ENCODE measurements at regions not wholly inside any gene's neighbourhood (a gene's known extent, or its start where the extent isn't known, plus 50 kb on each side); places are given as distances from the start of the nearest gene placed in this dataset.
"Not testable (repeated sequence)": the region's sequence is repeated elsewhere in the genome, so short reads cannot be mapped to it uniquely, and the experiment has no call there.

- intact Hi-C loops (cut with micrococcal nuclease), result no loop called here
- no peak for DNase-seq (ENCODE audit: low spot score)
- Mint-ChIP-seq H3K4me3 (ENCODE audit: low read depth) (no peak overlapping the region), H3K4me1 (ENCODE audit: low read depth) (no peaks in the 10 kb centered on the region), H3K36me3 (ENCODE audit: low read depth) (no peaks in the 10 kb centered on the region), H3K9me3 (no peaks in the 10 kb centered on the region), H3K27me3 (ENCODE audit: low read depth) (no peaks in the 10 kb centered on the region), H3K27ac (no peak overlapping the region)
Observed at GRCh38 chr6:168808232-168808631, 367.2 kb downstream of the SMOC2 start.

- Mint-ChIP-seq H3K4me1 (ENCODE audit: low read depth) (no peaks in the 10 kb centered on the region), H3K27me3 (ENCODE audit: low read depth) (no peaks in the 10 kb centered on the region), H3K4me3 (ENCODE audit: low read depth) (no peak overlapping the region)
Observed at GRCh38 chr6:168804331-168804730, 363.3 kb downstream of the SMOC2 start.

GRCh38 chr6:168803874-168804273 is 362.9 kb downstream of the SMOC2 start:
- Mint-ChIP-seq H3K4me1 (ENCODE audit: low read depth) (no peaks in the 10 kb centered on the region), H3K9me3 (no peaks in the 10 kb centered on the region), H3K27me3 (ENCODE audit: low read depth) (no peaks in the 10 kb centered on the region), H3K27ac (no peak overlapping the region), H3K36me3 (ENCODE audit: low read depth) (no peaks in the 10 kb centered on the region), H3K4me3 (ENCODE audit: low read depth) (no peak overlapping the region)
- DNase-seq (ENCODE audit: low spot score), result no peak
- intact Hi-C loops (cut with micrococcal nuclease), result no loop called here

More at GRCh38 chr6:168804331-168804730, 363.3 kb downstream of the SMOC2 start:
- intact Hi-C loops (cut with micrococcal nuclease), result no loop called here
- H3K36me3 Mint-ChIP-seq (ENCODE audit: low read depth), result no peaks in the 10 kb centered on the region
- H3K27ac Mint-ChIP-seq, result no peak overlapping the region
- no peaks in the 10 kb centered on the region for H3K9me3 Mint-ChIP-seq
- no peak for DNase-seq (ENCODE audit: low spot score)

- no peaks in the 10 kb centered on the region for H3K4me1 Mint-ChIP-seq (ENCODE audit: low read depth)
- no peak overlapping the region for H3K27ac Mint-ChIP-seq
- H3K36me3 Mint-ChIP-seq (ENCODE audit: low read depth), result no peaks in the 10 kb centered on the region
- H3K27me3 Mint-ChIP-seq (ENCODE audit: low read depth), result no peaks in the 10 kb centered on the region
- H3K9me3 Mint-ChIP-seq, result no peaks in the 10 kb centered on the region
- intact Hi-C loops (cut with micrococcal nuclease), result no loop called here
- no peak for DNase-seq (ENCODE audit: low spot score)
- H3K4me3 Mint-ChIP-seq (ENCODE audit: low read depth), result no peak overlapping the region
Observed at GRCh38 chr6:168799067-168799466, 358.1 kb downstream of the SMOC2 start.

GRCh38 chr6:168796106-168796505 is 355.1 kb downstream of the SMOC2 start:
- H3K27me3 Mint-ChIP-seq (ENCODE audit: low read depth), result no peaks in the 10 kb centered on the region
- no peaks in the 10 kb centered on the region for H3K4me1 Mint-ChIP-seq (ENCODE audit: low read depth)
- H3K9me3 Mint-ChIP-seq, result no peaks in the 10 kb centered on the region
- no peak overlapping the region for H3K27ac Mint-ChIP-seq
- intact Hi-C loops (cut with micrococcal nuclease), result no loop called here
- DNase-seq (ENCODE audit: low spot score), result no peak
- no peaks in the 10 kb centered on the region for H3K36me3 Mint-ChIP-seq (ENCODE audit: low read depth)
- no peak overlapping the region for H3K4me3 Mint-ChIP-seq (ENCODE audit: low read depth)

GRCh38 chr6:168795611-168796010 is 354.6 kb downstream of the SMOC2 start:
- H3K9me3 Mint-ChIP-seq; DNase-seq (ENCODE audit: low spot score); H3K4me1 Mint-ChIP-seq (ENCODE audit: low read depth); intact Hi-C loops (cut with micrococcal nuclease); H3K4me3 Mint-ChIP-seq (ENCODE audit: low read depth); H3K27ac Mint-ChIP-seq; H3K27me3 Mint-ChIP-seq (ENCODE audit: low read depth); H3K36me3 Mint-ChIP-seq (ENCODE audit: low read depth): not testable (repeated sequence)

- H3K27ac Mint-ChIP-seq, result no peak overlapping the region
- H3K9me3 Mint-ChIP-seq, result no peaks in the 10 kb centered on the region
- H3K4me3 Mint-ChIP-seq (ENCODE audit: low read depth), result no peak overlapping the region
- H3K36me3 Mint-ChIP-seq (ENCODE audit: low read depth), result no peaks in the 10 kb centered on the region
- intact Hi-C loops (cut with micrococcal nuclease), result no loop called here
- H3K4me1 Mint-ChIP-seq (ENCODE audit: low read depth), result no peaks in the 10 kb centered on the region
- no peak for DNase-seq (ENCODE audit: low spot score)
- H3K27me3 Mint-ChIP-seq (ENCODE audit: low read depth), result no peaks in the 10 kb centered on the region
Observed at GRCh38 chr6:168794491-168794890, 353.5 kb downstream of the SMOC2 start.

- Mint-ChIP-seq H3K27ac (no peak overlapping the region), H3K4me1 (ENCODE audit: low read depth) (no peaks in the 10 kb centered on the region), H3K9me3 (no peaks in the 10 kb centered on the region), H3K27me3 (ENCODE audit: low read depth) (no peaks in the 10 kb centered on the region), H3K4me3 (ENCODE audit: low read depth) (no peak overlapping the region), H3K36me3 (ENCODE audit: low read depth) (no peaks in the 10 kb centered on the region)
- intact Hi-C loops (cut with micrococcal nuclease), result no loop called here
- no peak for DNase-seq (ENCODE audit: low spot score)
Observed at GRCh38 chr6:168793649-168794048, 352.7 kb downstream of the SMOC2 start.

GRCh38 chr6:168791917-168792316 is 350.9 kb downstream of the SMOC2 start:
- intact Hi-C loops (cut with micrococcal nuclease), result no loop called here
- Mint-ChIP-seq H3K9me3 (no peaks in the 10 kb centered on the region), H3K27ac (no peak overlapping the region), H3K36me3 (ENCODE audit: low read depth) (no peaks in the 10 kb centered on the region), H3K4me3 (ENCODE audit: low read depth) (no peak overlapping the region), H3K4me1 (ENCODE audit: low read depth) (no peaks in the 10 kb centered on the region), H3K27me3 (ENCODE audit: low read depth) (no peaks in the 10 kb centered on the region)
- no peak for DNase-seq (ENCODE audit: low spot score)

GRCh38 chr6:168789699-168790098 is 348.7 kb downstream of the SMOC2 start:
- Mint-ChIP-seq H3K27ac (no peak overlapping the region), H3K36me3 (ENCODE audit: low read depth) (no peaks in the 10 kb centered on the region), H3K9me3 (no peaks in the 10 kb centered on the region), H3K27me3 (ENCODE audit: low read depth) (no peaks in the 10 kb centered on the region), H3K4me3 (ENCODE audit: low read depth) (no peak overlapping the region), H3K4me1 (ENCODE audit: low read depth) (no peaks in the 10 kb centered on the region)
- no peak for DNase-seq (ENCODE audit: low spot score)
- intact Hi-C loops (cut with micrococcal nuclease), result no loop called here

- no peaks in the 10 kb centered on the region for H3K27me3 Mint-ChIP-seq (ENCODE audit: low read depth)
- H3K4me1 Mint-ChIP-seq (ENCODE audit: low read depth), result no peaks in the 10 kb centered on the region
- no peak for DNase-seq (ENCODE audit: low spot score)
- intact Hi-C loops (cut with micrococcal nuclease), result no loop called here
- no peaks in the 10 kb centered on the region for H3K36me3 Mint-ChIP-seq (ENCODE audit: low read depth)
- no peak overlapping the region for H3K4me3 Mint-ChIP-seq (ENCODE audit: low read depth)
- no peak overlapping the region for H3K27ac Mint-ChIP-seq
- H3K9me3 Mint-ChIP-seq, result no peaks in the 10 kb centered on the region
Observed at GRCh38 chr6:168785720-168786511, 344.9 kb downstream of the SMOC2 start.

- H3K27me3 Mint-ChIP-seq (ENCODE audit: low read depth), result no peaks in the 10 kb centered on the region
- H3K4me1 Mint-ChIP-seq (ENCODE audit: low read depth), result no peaks in the 10 kb centered on the region
- H3K36me3 Mint-ChIP-seq (ENCODE audit: low read depth), result no peaks in the 10 kb centered on the region
- no peak overlapping the region for H3K4me3 Mint-ChIP-seq (ENCODE audit: low read depth)
- intact Hi-C loops (cut with micrococcal nuclease), result no loop called here
- H3K27ac Mint-ChIP-seq, result no peak overlapping the region
- DNase-seq (ENCODE audit: low spot score), result no peak
- H3K9me3 Mint-ChIP-seq, result no peaks in the 10 kb centered on the region
Observed at GRCh38 chr6:168784426-168784825, 343.4 kb downstream of the SMOC2 start.

- intact Hi-C loops (cut with micrococcal nuclease), result no loop called here
- H3K4me1 Mint-ChIP-seq (ENCODE audit: low read depth), result no peaks in the 10 kb centered on the region
- no peaks in the 10 kb centered on the region for H3K36me3 Mint-ChIP-seq (ENCODE audit: low read depth)
- DNase-seq (ENCODE audit: low spot score), result no peak
- H3K27ac Mint-ChIP-seq, result no peak overlapping the region
- H3K9me3 Mint-ChIP-seq, result no peaks in the 10 kb centered on the region
- no peaks in the 10 kb centered on the region for H3K27me3 Mint-ChIP-seq (ENCODE audit: low read depth)
- no peak overlapping the region for H3K4me3 Mint-ChIP-seq (ENCODE audit: low read depth)
Observed at GRCh38 chr6:168783720-168784119, 342.7 kb downstream of the SMOC2 start.

Data from activated T-helper 2 cell treated with anti-CD3 and anti-CD28 coated beads, Interferon-gamma antibody, Interleukin-2, Interleukin-4, amounts not matched to agents 10 μg/mL and 5 μg/mL and 100 μg/mL, durations not matched to agents 14 hours and 24 hours and 36 hours (primary cell).